Stimulated activated naive B cell treated with anti-CD40 and anti-IgM and Interleukin-4, amounts not matched to agents 10 μg/mL and 1 μg/mL and 100 μg/mL, for 72 hours (primary cell): ENCODE measurements at regions not wholly inside any gene's neighbourhood (a gene's known extent, or its start where the extent isn't known, plus 50 kb on each side); places are given as distances from the start of the nearest gene placed in this dataset.

Experiments
- ATAC-seq, 2 donors: fragments of 150-1000 bp; cut with Tn5 transposase; replicated peaks; 2 replicates each; pipeline ENCODE4 v1.10.0; 2021; ENCODE audit warnings: moderate library complexity in 1 of 2
- DNase-seq: peaks from one replicate; pipeline ENCODE4 v3.0.0; 2021
- H3K27ac Mint-ChIP-seq: one replicate; pipeline ENCODE4 v1.8.0; 2022; ENCODE audit warnings: mild to moderate bottlenecking, mixed read lengths
- H3K27me3 Mint-ChIP-seq, 2 donors: one replicate each; pipeline ENCODE4 v1.8.0; 2022; ENCODE audit warnings: mixed read lengths in 2 of 2
- H3K36me3 Mint-ChIP-seq, 2 donors: one replicate each; pipeline ENCODE4 v1.8.0; 2022; ENCODE audit warnings: mixed read lengths in 2 of 2, mild to moderate bottlenecking in 1 of 2
- H3K4me1 Mint-ChIP-seq, 2 donors: one replicate each; pipeline ENCODE4 v1.8.0; 2022; ENCODE audit warnings: mixed read lengths in 2 of 2, mild to moderate bottlenecking in 1 of 2
- H3K4me3 Mint-ChIP-seq, 2 donors: one replicate each; pipeline ENCODE4 v1.8.0; 2022; ENCODE audit warnings: mild to moderate bottlenecking in 2 of 2, mixed read lengths in 2 of 2, moderate library complexity in 1 of 2
- H3K9me3 Mint-ChIP-seq, 2 donors: one replicate each; pipeline ENCODE4 v1.8.0; 2022; ENCODE audit warnings: mixed read lengths in 2 of 2, mild to moderate bottlenecking in 1 of 2

DNA sequence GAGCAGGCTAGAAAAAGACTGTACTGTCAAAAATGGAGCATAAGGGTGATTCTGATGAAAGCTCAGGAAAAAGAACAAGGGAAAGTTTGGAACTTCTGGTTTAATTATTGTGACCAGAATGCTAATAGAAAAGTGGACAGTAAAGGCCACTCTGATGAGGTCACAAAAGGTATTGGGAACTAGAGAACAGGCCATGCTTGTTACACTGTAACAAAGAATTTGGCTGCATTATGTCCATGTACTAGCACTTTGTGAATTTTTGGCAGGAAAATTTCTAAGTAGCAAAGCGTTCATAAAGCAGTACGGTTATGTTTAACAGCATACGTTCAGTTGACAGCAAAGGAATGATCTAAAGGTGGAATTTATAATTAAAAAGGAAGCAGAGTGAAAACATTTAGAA lies 418.6 kb downstream of the TRIB2 start:
- Mint-ChIP-seq H3K9me3 (peaks cover 0 to 2% of the 10 kb centered on the region in 2 donors), H3K4me3 (no peak overlapping the region), H3K36me3 (no peaks in the 10 kb centered on the region), H3K27ac (no peak overlapping the region), H3K4me1 (no peaks in the 10 kb centered on the region), H3K27me3 (no peaks in the 10 kb centered on the region)
- DNase-seq = no peak
- ATAC-seq = no peak

DNA sequence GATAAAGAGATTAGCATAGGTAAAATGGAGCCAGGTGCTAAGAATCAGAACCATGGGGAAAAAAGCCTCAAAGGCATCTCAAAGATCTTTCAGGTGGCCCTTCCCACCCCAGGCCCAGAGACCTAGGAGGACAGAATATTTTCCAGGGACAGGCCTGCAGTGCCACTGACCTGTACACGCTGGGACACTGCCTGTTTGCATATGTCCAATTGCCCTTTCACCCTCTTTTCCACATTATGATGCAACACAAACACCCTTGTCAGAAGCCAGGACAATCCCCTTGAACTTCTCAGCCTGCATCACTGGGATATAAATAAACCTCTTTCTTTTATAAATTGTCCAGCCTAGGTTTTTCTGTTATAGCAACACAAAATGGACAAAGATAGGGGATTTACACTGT lies 419.1 kb downstream of the TRIB2 start:
- no peak for ATAC-seq
- Mint-ChIP-seq H3K9me3 (peaks cover 0 to 2% of the 10 kb centered on the region in 2 donors), H3K4me1 (no peaks in the 10 kb centered on the region)

DNA sequence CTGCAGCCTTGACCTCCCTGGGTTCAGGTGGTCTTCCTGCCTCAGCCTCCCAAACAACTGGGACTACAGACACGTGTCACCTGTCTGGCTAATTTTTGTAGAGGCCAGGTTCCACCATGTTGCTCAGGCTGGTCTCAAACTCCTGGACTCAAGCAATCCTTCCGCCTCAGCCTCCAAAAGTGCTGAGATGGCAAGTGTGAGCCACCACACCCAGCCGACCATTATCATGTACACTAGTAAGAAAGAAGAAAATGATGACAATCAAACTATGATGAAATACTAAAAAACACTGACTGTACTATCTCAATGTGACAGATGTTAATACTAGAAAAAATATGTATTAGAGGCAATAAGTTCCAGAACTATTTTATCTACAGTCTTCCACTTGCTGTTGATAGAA lies 420.9 kb downstream of the TRIB2 start:
- no peak for DNase-seq
- ATAC-seq = no peak
- Mint-ChIP-seq H3K27ac (no peak overlapping the region), H3K4me3 (no peak overlapping the region), H3K4me1 (no peaks in the 10 kb centered on the region), H3K36me3 (no peaks in the 10 kb centered on the region), H3K27me3 (no peaks in the 10 kb centered on the region), H3K9me3 (peaks cover 0 to 3% of the 10 kb centered on the region in 2 donors)

More for the DNA sequence above, 419.1 kb downstream of the TRIB2 start:
- Mint-ChIP-seq H3K4me3 (no peak overlapping the region), H3K36me3 (no peaks in the 10 kb centered on the region), H3K27ac (no peak overlapping the region), H3K27me3 (no peaks in the 10 kb centered on the region)
- no peak for DNase-seq

DNA sequence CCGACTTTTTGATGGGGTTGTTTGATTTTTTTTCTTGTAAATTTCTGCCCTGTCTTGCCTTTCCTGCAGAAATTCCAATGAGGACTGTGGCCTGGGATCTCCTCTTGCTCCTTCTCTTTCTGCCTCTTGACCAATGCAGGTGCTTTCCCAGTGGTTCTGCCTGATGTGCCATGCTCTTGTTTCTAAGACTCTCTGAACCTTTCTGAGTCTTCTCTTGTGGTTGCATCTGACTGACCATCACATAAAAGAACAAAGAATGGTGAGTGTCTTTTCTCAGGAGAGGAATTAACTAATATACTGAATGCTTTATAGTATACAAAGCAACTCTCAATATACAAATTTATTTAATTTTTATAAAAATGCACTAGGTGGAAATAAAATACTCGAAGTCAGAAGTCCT lies 424.6 kb downstream of the TRIB2 start:
- Mint-ChIP-seq H3K4me3 (no peak overlapping the region), H3K27me3 (no peaks in the 10 kb centered on the region), H3K27ac (no peak overlapping the region), H3K4me1 (no peaks in the 10 kb centered on the region), H3K9me3 (peaks cover 0 to 2% of the 10 kb centered on the region in 2 donors), H3K36me3 (no peaks in the 10 kb centered on the region)
- ATAC-seq (no peak), DNase-seq (no peak)

DNA sequence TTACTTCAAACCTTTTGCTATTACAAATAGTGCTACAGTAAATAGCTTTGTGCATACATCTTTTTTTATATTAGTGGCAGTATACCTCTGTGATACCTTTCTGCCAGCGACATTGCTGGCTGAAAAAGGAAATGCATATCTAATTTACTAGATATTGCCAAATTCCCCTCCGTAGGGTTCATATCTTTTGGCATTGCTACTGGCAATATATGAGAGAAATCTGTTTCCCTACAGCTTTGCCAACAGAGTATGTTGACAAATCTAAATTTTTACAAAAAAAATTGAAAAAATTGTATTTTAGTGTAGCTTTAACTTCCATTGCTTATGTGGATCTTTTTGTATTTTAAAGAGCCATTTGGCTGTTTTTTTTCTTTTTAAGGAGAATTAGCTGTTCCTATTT lies 426.7 kb downstream of the TRIB2 start:
- DNase-seq = no peak
- no peak overlapping the region for H3K27ac Mint-ChIP-seq
- no peak overlapping the region for H3K4me3 Mint-ChIP-seq
- no peaks in the 10 kb centered on the region for H3K4me1 Mint-ChIP-seq
- H3K36me3 Mint-ChIP-seq = no peaks in the 10 kb centered on the region
- peaks cover 0 to 2% of the 10 kb centered on the region in 2 donors for H3K9me3 Mint-ChIP-seq
- ATAC-seq = no peak
- H3K27me3 Mint-ChIP-seq = no peaks in the 10 kb centered on the region

DNA sequence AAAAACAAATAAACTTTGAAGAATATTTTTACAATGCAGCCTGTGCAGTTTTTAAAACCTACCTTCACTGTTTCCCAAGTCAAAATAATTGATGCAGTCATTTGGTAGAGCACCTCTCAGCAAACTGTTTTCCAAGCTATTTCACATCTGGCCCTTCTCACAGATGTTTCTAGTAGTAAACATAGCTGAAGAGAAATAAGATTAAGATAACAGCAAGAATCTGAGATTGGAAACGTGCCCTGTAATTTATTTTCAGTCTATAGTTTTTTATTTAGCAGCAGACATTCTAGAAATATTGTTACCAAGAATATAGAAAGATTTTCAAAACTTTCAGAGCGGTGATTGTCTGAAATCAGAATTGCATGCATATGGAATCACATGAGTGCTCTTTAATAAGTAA lies 440.2 kb downstream of the TRIB2 start:
- Mint-ChIP-seq H3K9me3 (no peaks in the 10 kb centered on the region), H3K27ac (no peak overlapping the region), H3K27me3 (no peaks in the 10 kb centered on the region), H3K4me3 (no peak overlapping the region), H3K36me3 (no peaks in the 10 kb centered on the region), H3K4me1 (no peaks in the 10 kb centered on the region)
- ATAC-seq (no peak), DNase-seq (no peak)

DNA sequence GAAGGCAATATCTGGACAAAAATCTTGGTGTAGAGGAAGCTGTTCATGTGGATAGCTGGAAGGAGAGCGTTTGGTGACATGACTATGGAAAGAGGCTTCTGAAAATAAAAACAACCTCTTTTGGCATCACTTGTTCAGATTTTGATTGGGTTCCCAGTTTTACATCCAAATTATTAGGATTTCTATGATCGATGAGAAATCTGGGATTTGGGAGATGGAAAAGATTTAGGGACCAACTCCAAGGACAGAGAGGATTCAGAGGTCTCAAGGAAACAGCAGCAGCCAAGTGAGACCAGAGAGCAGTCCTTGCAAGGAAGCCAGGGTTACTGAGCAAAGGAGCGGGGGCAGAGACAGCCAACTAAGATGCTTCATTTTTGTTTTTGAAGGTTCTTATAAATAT lies 441.7 kb downstream of the TRIB2 start:
- ATAC-seq (no peak), DNase-seq (no peak)
- no peaks in the 10 kb centered on the region for H3K27me3 Mint-ChIP-seq
- H3K36me3 Mint-ChIP-seq = no peaks in the 10 kb centered on the region
- H3K9me3 Mint-ChIP-seq = peaks cover 0 to 1% of the 10 kb centered on the region in 2 donors
- H3K4me1 Mint-ChIP-seq = no peaks in the 10 kb centered on the region
- H3K27ac Mint-ChIP-seq = no peak overlapping the region
- H3K4me3 Mint-ChIP-seq = no peak overlapping the region

DNA sequence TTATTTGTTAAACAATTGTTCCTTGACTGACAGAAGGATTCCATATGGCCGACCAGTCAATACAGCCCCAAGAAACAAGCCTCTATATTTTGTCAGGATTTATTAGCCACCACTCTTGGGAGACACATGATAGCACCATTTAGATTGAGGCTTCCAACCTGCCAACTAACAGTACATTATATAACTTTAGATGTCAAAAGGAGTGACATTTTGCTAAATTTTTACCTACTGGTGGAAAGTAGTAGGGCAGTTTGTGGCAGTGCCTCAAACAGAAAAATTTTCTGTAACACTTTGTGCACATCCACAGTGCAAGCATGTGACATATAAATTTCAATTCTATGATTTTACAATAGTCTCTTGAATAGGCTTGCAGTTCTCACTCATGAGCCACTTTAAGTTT lies 464.0 kb downstream of the TRIB2 start:
- H3K4me1 Mint-ChIP-seq = no peaks in the 10 kb centered on the region
- DNase-seq (no peak), ATAC-seq (no peak)
- no peaks in the 10 kb centered on the region for H3K27me3 Mint-ChIP-seq
- no peak overlapping the region for H3K27ac Mint-ChIP-seq
- peaks cover 4 to 9% of the 10 kb centered on the region in 2 donors for H3K9me3 Mint-ChIP-seq
- no peak overlapping the region for H3K4me3 Mint-ChIP-seq
- H3K36me3 Mint-ChIP-seq = no peaks in the 10 kb centered on the region

DNA sequence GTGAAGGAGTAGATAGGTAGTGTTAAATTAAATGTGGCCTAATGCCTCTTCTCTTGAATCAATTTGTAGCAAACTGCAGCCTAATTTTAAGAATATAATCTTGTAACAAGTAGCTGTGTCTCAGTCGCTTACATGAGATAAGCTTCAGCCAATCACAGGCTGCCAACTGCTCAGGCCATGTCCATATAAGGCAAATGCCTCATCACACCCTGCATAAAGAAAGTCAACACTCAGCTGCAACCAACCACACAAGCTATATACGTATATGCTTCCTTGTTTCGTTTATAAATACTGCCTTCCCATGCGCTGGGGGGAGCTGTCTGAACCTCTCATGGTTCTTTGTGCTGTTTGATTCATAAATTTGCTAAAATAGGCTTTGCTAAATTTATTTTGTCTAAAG lies 476.3 kb downstream of the TRIB2 start:
- Mint-ChIP-seq H3K9me3 (no peaks in the 10 kb centered on the region), H3K36me3 (no peaks in the 10 kb centered on the region), H3K4me3 (no peak overlapping the region), H3K27ac (no peak overlapping the region), H3K4me1 (no peaks in the 10 kb centered on the region), H3K27me3 (no peaks in the 10 kb centered on the region)
- ATAC-seq = peak in 1 of 2 donors; percentile 38
- DNase-seq = no peak

DNA sequence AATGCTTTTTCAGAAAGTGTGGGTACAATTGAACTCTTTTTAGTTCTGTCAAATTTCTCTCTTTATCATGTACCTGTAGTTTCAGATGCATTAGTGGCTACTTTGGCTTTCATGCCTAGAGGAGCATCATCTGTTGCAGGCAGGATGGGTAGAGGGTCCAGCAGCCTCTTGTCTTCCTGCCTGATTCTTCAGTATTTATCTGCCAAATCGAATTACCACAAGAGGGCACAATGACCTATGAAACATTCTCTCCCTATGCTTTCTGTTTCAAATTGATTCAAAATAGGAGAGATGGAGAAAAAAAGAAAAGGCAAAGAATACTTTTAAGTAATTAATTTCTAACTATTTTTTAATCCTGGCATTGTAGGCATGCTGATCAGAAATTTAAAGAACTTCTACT lies 477.2 kb downstream of the TRIB2 start:
- no peak for DNase-seq
- Mint-ChIP-seq H3K27ac (no peak overlapping the region), H3K9me3 (no peaks in the 10 kb centered on the region), H3K27me3 (no peaks in the 10 kb centered on the region), H3K4me1 (no peaks in the 10 kb centered on the region), H3K4me3 (no peak overlapping the region), H3K36me3 (no peaks in the 10 kb centered on the region)
- peak; percentile 48 to 63 for ATAC-seq

DNA sequence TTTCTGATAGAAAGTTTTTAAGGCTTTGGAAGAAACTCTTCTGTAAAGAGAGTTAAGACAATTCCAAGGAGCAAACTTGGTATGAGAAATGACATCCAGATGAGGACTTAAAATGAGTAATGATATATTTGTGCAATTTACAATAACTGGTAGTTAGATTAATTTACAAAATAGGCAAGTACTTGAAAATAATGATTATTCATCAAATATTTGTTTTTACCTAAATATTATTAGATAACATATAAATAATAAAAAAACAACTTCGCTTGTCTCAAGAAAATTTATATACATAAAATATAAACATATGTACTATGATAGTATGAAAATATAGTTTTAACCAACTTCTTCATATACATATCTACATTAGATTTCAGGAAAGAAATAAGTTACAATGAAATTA lies 478.5 kb downstream of the TRIB2 start:
- Mint-ChIP-seq H3K36me3 (no peaks in the 10 kb centered on the region), H3K4me1 (no peaks in the 10 kb centered on the region), H3K4me3 (no peak overlapping the region), H3K27me3 (no peaks in the 10 kb centered on the region), H3K9me3 (no peaks in the 10 kb centered on the region), H3K27ac (no peak overlapping the region)
- DNase-seq (no peak), ATAC-seq (no peak)

DNA sequence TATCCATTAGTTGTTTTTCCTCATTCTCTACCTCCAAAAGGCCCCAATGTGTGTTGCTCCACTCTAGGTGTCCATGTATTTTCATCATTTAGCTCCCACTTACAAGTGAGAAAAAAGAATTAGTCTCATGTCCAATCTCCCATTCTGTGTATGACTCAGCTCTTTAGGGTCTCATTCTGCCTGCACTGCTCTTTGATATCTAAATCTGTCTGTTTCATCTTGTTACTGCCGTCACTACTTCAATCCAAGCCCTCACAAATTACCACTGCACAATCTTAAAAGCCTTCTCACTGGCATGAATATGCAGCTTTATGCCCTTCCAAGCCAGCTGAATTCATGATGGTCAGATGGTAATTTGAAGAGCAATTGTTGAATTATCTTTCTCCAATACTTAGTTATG lies 480.5 kb downstream of the TRIB2 start:
- Mint-ChIP-seq H3K36me3 (no peaks in the 10 kb centered on the region), H3K9me3 (no peaks in the 10 kb centered on the region), H3K27ac (no peak overlapping the region), H3K4me3 (no peak overlapping the region), H3K27me3 (no peaks in the 10 kb centered on the region), H3K4me1 (no peaks in the 10 kb centered on the region)
- DNase-seq (no peak), ATAC-seq (no peak)

DNA sequence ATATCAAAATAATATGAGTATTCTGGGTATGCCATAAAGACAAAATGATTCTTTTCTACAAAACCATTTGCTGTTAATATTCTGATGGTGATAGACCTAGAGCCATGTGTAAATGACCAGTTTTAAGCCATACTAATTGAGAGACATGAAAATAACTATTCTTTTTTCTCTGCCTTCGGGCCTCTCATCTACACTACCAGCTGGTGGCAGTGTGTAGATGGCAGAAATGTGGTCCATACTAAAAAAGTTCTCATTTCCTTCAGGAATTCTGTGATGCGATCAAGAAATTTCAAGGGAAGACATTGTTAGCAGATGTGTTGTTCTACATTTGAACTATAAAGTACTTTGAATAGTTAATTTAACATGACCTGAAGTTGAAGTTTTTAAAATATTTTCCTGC lies 485.2 kb downstream of the TRIB2 start:
- Mint-ChIP-seq H3K9me3 (peaks cover 0 to 2% of the 10 kb centered on the region in 2 donors), H3K4me1 (no peaks in the 10 kb centered on the region), H3K36me3 (no peaks in the 10 kb centered on the region), H3K27me3 (no peaks in the 10 kb centered on the region), H3K4me3 (no peak overlapping the region), H3K27ac (no peak overlapping the region)
- ATAC-seq = no peak
- DNase-seq = no peak

DNA sequence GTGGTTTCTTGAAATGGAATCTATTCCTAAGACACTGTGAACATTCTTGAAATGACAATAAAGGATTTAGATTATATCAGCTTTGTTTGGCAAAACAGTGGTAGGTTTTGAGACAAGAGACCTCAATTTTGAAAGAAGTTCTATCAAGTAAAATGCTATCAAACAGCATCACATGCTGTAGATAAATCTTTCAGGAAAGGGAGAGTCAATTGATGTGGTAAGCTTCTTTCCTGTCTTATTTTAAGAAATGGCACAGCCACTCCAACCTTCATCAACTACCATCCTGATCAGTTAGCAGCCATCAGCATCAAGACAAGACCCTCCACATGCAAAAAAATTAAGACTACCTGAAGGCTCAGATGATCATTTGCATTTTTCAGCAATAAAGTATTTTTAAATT lies 495.4 kb downstream of the TRIB2 start:
- Mint-ChIP-seq H3K36me3 (no peaks in the 10 kb centered on the region), H3K9me3 (peaks cover 14 to 20% of the 10 kb centered on the region in 2 donors), H3K4me3 (no peak overlapping the region), H3K27me3 (no peaks in the 10 kb centered on the region), H3K27ac (no peak overlapping the region), H3K4me1 (no peaks in the 10 kb centered on the region)
- no peak for DNase-seq
- no peak for ATAC-seq

DNA sequence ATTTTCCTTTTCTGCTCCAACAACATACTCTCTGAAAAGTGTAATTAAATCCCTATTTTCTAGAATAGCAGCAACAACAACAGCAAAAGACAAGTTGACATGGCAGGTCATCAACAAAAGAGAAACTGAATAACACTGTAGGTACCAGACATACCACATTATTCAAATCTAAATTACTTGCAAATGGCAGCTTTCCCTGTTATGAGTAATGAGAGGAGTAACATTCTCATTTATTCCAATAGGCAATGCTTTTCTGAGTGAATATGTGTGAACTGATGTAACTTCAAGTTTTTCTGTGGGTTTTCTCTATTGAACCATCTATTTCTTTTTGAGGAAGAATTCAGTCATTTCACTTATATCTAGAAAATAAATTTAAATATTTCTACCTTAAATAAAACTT lies 501.5 kb downstream of the TRIB2 start:
- Mint-ChIP-seq H3K4me3 (no peak overlapping the region), H3K9me3 (peaks cover 13 to 14% of the 10 kb centered on the region in 2 donors), H3K36me3 (no peaks in the 10 kb centered on the region), H3K27me3 (no peaks in the 10 kb centered on the region), H3K27ac (no peak overlapping the region), H3K4me1 (no peaks in the 10 kb centered on the region)
- DNase-seq = no peak
- no peak for ATAC-seq

DNA sequence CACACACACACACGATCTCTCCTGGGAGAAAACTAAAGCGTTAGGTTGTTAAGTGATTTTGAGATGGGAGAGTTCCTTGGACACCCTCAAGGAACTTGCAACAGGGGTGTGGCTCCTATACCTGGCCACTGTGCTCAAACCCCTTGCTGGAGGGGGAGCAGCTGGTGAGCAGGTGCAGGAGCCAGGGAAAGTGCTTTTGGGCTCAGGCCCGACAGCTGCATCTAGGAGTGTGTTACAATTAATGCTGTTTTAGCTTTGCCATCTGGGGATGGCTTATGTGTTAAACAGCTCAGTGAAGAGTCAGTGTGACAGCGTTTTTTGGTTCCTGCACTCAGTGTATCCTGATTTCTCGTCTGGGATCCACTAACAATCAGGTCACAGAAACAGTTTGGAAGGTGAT lies 510.8 kb downstream of the TRIB2 start:
- Mint-ChIP-seq H3K4me1 (no peaks in the 10 kb centered on the region), H3K4me3 (no peak overlapping the region), H3K9me3 (no peaks in the 10 kb centered on the region), H3K27ac (no peak overlapping the region), H3K27me3 (no peaks in the 10 kb centered on the region), H3K36me3 (no peaks in the 10 kb centered on the region)
- DNase-seq = no peak
- no peak for ATAC-seq
